HEK293 (cell line): ENCODE measurements at regions not wholly inside any gene's neighbourhood (a gene's known extent, or its start where the extent isn't known, plus 50 kb on each side); places are given as distances from the start of the nearest gene placed in this dataset.

Experiments
- CTCF ChIP-seq: fragments of 450-650 bp; formaldehyde crosslinking; IDR thresholded peaks from 2 replicates; pipeline ENCODE4 v1.5.1; 2016; ENCODE audit warnings: missing biosample characterization, missing genetic modification characterization
- ZBTB21 ChIP-seq: fragments of 450-650 bp; formaldehyde crosslinking; IDR thresholded peaks from 2 replicates; pipeline ENCODE4 v1.5.1; 2017; ENCODE audit warnings: missing biosample characterization, missing genetic modification characterization
- ZNF274 ChIP-seq, 2 experiments: fragments of 200-500 bp in 1 of 2; fragments of 450-650 bp in 1 of 2; sonication (Bioruptor generic) in 1 of 2; formaldehyde crosslinking in 1 of 2; IDR thresholded peaks; 2 replicates each; pipeline versions ENCODE4 v1.5.1 to v1.6.1; 2014 to 2016; ENCODE audit warnings: borderline replicate concordance in 1 of 2, inconsistent platforms in 1 of 2, low read length in 1 of 2, missing biosample characterization in 1 of 2, missing genetic modification characterization in 1 of 2
- ZNF707 ChIP-seq: fragments of 450-650 bp; formaldehyde crosslinking; IDR thresholded peaks from 2 replicates; pipeline ENCODE4 v1.5.1; 2016; ENCODE audit warnings: missing biosample characterization, missing genetic modification characterization

- no peak for TF ChIP-seq CTCF (tag by site-specific recombination)
- no peak for TF ChIP-seq ZNF274 (IDR thresholded peaks at IDR 0.05; ENCODE audit: low read length)
- TF ChIP-seq ZNF274 (tag by site-specific recombination; IDR thresholded peaks at IDR 0.05; ENCODE audit: borderline replicate concordance) = no peak
- no peak for TF ChIP-seq ZBTB21 (tag by site-specific recombination)
- TF ChIP-seq ZNF707 (tag by site-specific recombination) = no peak
Observed at GRCh38 chr12:126798449-126798848, 1468.5 kb upstream of the TMEM132C start.
